D721Med (cell line): ENCODE measurements at regions not wholly inside any gene's neighbourhood (a gene's known extent, or its start where the extent isn't known, plus 50 kb on each side); places are given as distances from the start of the nearest gene placed in this dataset.

Source experiments
- DNase-seq: peaks from one replicate; pipeline ENCODE4 v3.0.0; 2011; ENCODE audit warnings: low spot score; ENCODE audit not compliant: insufficient read length
- FAIRE-seq: peaks from 2 replicates; lab custom pipeline; 2011; peaks lifted over from hg19 to GRCh38; lab: Jason Lieb, UNC
- TF ChIP-seq, protein P1 (sequence below): IDR thresholded peaks from 2 replicates; pipeline ENCODE4 v1.5.1; 2012; ENCODE audit warnings: mild to moderate bottlenecking, control low read depth; ENCODE audit not compliant: insufficient read depth; ENCODE audit errors: missing control alignments

DNA sequence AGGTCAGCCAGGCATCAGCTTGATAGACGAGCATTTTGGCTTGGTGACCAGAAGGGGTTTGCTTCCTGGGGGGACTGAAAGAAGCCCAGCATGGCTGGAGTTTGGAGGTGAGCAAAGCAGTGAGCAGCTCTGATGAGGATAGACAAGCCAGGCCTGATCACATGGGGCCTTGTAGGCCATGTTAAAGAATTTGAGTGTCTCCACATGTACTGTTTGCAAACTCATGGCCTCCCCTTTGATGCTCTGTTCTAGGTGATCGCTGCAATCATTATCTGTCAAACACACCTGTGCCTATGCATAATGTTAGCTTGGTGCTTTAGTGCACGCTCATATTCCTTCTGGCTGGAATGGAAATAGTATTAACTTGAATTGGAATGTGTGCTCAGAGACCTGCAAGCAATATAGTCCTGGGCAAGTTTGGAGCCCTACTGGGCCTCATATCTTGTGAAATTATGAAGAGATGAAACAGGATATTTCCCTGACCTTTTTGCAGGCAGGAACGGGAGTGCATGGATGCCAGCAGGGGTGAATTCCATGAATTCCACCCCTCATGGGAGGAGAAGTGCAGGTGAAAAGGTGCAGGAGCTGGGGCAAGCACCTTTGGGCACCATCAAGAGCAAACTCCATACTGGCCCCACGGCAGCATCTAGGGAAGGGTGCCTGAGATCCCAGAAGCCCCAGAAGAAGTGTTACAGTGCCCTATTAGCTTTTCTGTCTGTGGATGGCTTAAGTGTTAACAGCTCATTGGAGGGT is 480.5 kb downstream of the EPM2A start:
- DNase-seq = no peak
- TF ChIP-seq, protein P1, sequence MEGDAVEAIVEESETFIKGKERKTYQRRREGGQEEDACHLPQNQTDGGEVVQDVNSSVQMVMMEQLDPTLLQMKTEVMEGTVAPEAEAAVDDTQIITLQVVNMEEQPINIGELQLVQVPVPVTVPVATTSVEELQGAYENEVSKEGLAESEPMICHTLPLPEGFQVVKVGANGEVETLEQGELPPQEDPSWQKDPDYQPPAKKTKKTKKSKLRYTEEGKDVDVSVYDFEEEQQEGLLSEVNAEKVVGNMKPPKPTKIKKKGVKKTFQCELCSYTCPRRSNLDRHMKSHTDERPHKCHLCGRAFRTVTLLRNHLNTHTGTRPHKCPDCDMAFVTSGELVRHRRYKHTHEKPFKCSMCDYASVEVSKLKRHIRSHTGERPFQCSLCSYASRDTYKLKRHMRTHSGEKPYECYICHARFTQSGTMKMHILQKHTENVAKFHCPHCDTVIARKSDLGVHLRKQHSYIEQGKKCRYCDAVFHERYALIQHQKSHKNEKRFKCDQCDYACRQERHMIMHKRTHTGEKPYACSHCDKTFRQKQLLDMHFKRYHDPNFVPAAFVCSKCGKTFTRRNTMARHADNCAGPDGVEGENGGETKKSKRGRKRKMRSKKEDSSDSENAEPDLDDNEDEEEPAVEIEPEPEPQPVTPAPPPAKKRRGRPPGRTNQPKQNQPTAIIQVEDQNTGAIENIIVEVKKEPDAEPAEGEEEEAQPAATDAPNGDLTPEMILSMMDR = no peak
- no peak for FAIRE-seq

DNA sequence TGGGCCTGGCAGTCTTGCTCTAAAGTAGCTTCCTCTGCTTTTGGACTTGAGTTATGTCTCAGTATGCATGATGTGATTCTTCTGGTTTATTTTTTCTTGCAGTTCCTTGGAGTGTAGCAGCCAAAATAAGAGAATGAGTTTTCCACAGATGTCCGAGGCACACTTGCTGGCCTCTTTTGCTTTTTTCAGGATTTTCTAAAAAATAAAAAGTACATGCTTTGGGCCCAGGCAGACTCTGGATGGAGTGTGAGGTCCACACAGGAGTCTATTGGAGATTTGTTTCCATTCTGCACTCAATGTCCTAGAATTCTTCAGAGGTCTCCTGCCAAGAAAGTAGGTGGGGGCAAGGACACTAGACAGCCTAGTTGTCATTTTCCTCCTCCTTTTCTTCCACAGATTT is 477.6 kb downstream of the EPM2A start:
- DNase-seq (no peak), FAIRE-seq (no peak)
- TF ChIP-seq, protein P1 = no peak

DNA sequence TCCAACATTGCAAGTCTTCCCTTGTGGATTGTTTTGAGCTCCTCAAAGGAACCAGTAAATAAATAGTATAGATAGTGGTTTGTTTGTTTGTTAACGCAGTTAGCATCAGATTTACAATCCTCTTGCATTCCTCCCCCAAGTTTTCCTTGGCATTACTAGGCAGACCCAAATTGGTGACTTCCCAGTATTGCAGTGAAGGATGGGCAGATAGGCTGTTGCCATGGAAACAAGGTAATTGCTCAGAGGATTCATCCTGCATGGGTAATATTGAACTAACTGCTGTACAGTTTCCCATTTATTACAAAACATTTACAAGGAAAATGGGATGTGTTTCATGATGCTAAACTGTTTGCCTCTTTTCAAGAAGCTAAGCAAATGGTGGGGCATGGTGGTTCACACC is 477.2 kb downstream of the EPM2A start:
- TF ChIP-seq, protein P1 = no peak
- no peak for FAIRE-seq

DNA sequence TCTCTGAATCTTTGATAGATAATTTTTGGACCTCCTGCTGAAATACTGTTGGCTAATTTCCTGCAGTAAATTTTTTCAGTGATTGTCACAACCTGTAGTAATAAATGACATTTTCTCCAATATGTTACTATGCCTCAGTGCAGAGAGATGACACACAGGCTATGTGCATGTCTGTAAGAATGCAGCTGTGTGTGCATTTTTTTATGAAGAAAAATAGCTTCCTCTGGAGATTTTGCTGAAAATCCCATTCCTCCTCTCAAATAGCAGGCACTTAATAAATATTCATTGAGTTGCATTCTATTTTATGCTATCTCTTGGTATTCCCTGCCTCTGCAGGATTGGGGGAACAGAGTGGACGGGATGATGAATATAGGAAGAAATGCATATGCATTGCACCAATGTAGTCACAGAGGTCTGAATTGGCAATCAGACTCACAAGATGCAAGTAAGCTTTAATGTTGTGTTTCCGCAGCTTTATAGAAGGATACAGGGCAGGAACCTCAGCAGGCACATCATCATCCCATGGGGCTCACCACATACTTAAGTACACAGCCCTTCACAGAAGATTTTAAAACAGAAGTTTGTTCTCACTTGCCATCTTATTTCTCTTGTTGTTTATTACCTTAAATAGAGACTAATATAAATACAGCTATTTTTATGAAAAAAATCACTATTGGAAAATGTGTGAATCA is 474.7 kb downstream of the EPM2A start:
- no peak for FAIRE-seq
- no peak for DNase-seq
- TF ChIP-seq, protein P1 = no peak

More for the DNA sequence above, 477.2 kb downstream of the EPM2A start:
- DNase-seq = no peak

DNA sequence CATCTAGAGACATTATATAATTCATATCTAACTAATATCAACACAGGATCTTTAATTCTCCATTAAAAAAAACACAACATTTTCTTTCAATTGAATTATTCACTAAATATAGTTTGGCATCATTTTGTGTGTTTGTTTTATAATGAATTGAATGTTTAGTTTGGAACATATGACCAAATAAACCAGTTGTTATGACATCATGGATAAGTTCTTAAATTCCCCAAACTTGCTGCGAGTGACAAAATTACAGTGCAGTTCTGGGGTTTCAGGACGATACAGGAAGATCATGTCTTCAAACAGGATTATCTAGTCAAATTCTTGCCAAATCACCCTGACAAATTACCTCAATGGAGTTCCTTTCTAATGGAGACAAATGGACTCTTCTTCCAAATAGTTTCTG is 473.6 kb downstream of the EPM2A start:
- DNase-seq (no peak), FAIRE-seq (no peak)
- TF ChIP-seq, protein P1 = no peak

DNA sequence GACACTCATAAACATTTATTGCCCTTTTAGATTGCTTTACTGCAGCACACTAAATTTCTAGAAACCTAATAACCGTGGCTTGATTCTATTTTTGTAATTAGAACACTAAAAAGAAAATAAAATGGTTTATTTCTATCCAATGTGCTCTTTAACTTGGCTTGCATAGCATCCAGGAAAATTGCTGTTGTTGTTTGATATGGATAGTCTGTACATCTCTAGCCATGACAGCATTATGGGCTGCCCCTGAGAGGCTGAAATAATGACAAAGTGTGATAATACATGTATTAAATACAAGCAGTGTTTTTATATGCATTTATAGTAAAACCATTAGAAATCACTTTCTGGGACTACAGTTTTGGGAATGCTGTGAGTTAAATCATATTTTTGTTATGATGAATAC is 472.5 kb downstream of the EPM2A start:
- no peak for FAIRE-seq
- TF ChIP-seq, protein P1 = no peak
- no peak for DNase-seq

DNA sequence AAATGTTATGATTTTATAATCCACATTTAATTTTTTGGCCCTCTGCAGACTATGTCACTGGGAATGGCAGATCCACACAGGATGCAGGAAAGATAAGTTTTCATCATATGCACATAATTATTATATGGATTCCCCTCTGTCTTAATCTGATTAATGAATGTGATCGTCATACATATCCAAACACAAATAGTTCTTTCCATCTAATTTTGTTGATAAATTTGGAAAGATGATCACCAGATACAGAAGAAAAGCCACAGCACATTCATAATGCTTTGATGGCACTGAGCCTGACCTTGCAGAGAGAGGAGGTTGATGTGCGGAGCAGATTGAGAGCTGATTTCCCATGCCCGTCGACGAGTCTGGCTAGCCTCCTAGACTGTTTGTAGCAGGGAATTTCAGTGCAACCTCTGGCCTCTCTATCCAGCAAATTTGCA is 471.5 kb downstream of the EPM2A start:
- TF ChIP-seq, protein P1 = no peak
- no peak for FAIRE-seq

More for the DNA sequence above, 471.5 kb downstream of the EPM2A start:
- DNase-seq = no peak
